GM12864 (cell line): ENCODE measurements at regions not wholly inside any gene's neighbourhood (a gene's known extent, or its start where the extent isn't known, plus 50 kb on each side); places are given as distances from the start of the nearest gene placed in this dataset.

Source experiments
- DNase-seq: peaks from one replicate; pipeline ENCODE4 v3.0.0-alpha.2; 2011; ENCODE audit warnings: low read depth
- H3K4me3 ChIP-seq: 2 replicates; pipeline ENCODE4 v1.5.1; 2011; ENCODE audit warnings: mild to moderate bottlenecking, low read depth, low read length, control low read depth
- TF ChIP-seq, protein P1 (sequence below): IDR thresholded peaks from 2 replicates; pipeline ENCODE4 v1.5.1; 2011; ENCODE audit warnings: low read depth, mild to moderate bottlenecking, moderate library complexity, low read length, control low read depth, inconsistent platforms; ENCODE audit errors: missing control alignments

- no peak for DNase-seq
- TF ChIP-seq, protein P1, sequence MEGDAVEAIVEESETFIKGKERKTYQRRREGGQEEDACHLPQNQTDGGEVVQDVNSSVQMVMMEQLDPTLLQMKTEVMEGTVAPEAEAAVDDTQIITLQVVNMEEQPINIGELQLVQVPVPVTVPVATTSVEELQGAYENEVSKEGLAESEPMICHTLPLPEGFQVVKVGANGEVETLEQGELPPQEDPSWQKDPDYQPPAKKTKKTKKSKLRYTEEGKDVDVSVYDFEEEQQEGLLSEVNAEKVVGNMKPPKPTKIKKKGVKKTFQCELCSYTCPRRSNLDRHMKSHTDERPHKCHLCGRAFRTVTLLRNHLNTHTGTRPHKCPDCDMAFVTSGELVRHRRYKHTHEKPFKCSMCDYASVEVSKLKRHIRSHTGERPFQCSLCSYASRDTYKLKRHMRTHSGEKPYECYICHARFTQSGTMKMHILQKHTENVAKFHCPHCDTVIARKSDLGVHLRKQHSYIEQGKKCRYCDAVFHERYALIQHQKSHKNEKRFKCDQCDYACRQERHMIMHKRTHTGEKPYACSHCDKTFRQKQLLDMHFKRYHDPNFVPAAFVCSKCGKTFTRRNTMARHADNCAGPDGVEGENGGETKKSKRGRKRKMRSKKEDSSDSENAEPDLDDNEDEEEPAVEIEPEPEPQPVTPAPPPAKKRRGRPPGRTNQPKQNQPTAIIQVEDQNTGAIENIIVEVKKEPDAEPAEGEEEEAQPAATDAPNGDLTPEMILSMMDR: no peak
- no peak overlapping the region for H3K4me3 ChIP-seq
Observed at GRCh38 chr13:73681015-73681414, 453.2 kb downstream of the KLF12 start.

GRCh38 chr13:73677048-73677601, 457.1 kb downstream of the KLF12 start:
- TF ChIP-seq, protein P1: no peak
- no peak for DNase-seq

GRCh38 chr13:73676550-73677047, 457.6 kb downstream of the KLF12 start:
- H3K4me3 ChIP-seq: no peak overlapping the region
- no peak for DNase-seq

More at GRCh38 chr13:73677048-73677601, 457.1 kb downstream of the KLF12 start:
- H3K4me3 ChIP-seq: no peak overlapping the region

DNA sequence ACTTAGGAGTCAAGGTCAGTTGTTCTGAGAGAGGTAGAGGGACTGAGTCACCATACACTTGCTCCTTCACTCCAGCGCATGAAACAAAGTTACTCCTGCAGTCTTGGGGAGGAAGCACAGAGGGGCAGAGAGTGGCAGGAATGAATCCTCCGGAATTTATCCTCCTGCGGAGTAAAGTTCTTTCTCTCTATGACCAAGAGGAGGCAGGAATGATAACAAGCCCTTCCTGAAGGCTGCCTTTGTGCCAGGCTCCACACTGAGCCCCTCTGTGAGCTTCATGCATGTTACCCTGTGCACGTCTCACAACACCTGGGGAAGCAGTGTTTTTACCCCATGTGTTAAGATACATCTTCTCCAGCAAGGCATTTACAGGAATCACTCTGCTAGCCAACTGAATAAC, 458.4 kb downstream of the KLF12 start:
- H3K4me3 ChIP-seq: no peak overlapping the region
- TF ChIP-seq, protein P1: no peak
- no peak for DNase-seq

More at GRCh38 chr13:73676550-73677047, 457.6 kb downstream of the KLF12 start:
- TF ChIP-seq, protein P1: no peak

- TF ChIP-seq, protein P1: no peak
- no peak overlapping the region for H3K4me3 ChIP-seq
- DNase-seq: no peak
Observed at GRCh38 chr13:73674570-73674969, 459.6 kb downstream of the KLF12 start.

DNA sequence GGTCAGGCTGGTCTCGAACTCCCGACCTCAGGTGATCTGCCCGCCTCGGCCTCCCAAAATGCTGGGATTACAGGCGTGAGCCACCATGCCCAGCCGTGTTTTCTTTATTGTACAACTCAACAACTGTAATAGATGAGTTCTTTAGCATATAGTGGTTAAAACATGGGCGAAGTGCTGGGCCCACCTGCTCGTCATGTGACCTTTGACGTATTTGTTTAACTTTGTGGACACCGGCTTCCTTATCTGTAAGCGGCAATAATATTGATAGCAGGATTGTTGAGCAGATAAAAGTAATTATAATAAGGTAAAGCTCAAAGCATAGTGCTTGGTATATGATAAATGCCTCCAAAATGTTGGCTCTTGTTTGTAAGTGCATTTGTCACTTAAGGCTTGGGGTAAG, 460.3 kb downstream of the KLF12 start:
- H3K4me3 ChIP-seq: no peak overlapping the region
- TF ChIP-seq, protein P1: no peak
- no peak for DNase-seq

GRCh38 chr13:73672492-73672891, 461.7 kb downstream of the KLF12 start:
- DNase-seq: no peak
- TF ChIP-seq, protein P1: no peak
- H3K4me3 ChIP-seq: no peak overlapping the region
